PC-9 (cell line): ENCODE measurements at regions not wholly inside any gene's neighbourhood (a gene's known extent, or its start where the extent isn't known, plus 50 kb on each side); places are given as distances from the start of the nearest gene placed in this dataset.

Experiments
- BruUV-seq: library from RNA; stranded (reverse); fragments of 400-500 nt; replicated peaks from 2 replicates; lab custom pipeline; 2021; lab: Mats Ljungman, UMichigan
- CTCF ChIA-PET: fragments of 300-600 bp; sonication (Branson Sonifier 250); formaldehyde crosslinking; loops from one replicate; lab custom pipeline; 2022; ENCODE audit warnings: antibody characterized with exemption; lab: Charles Lee
- POLR2A ChIA-PET: fragments of 300-600 bp; sonication (Branson Sonifier 250); formaldehyde crosslinking; loops from one replicate; lab custom pipeline; 2022; ENCODE audit warnings: antibody characterized with exemption; ENCODE audit not compliant: unreplicated experiment; lab: Charles Lee
- DNase-seq, 2 experiments: peaks; one replicate each; pipeline versions ENCODE4 v3.0.0 to v3.0.0-alpha.2; 2015 to 2022; ENCODE audit warnings: mixed read lengths in 1 of 2
- H2AFZ ChIP-seq: fragments of 200-600 bp; sonication (generic); 2 replicates; pipeline ENCODE4 v1.8.1; 2017; ENCODE audit warnings: antibody characterized with exemption
- H3F3A ChIP-seq: fragments of 200-600 bp; sonication (generic); 2 replicates; pipeline ENCODE4 v1.8.1; 2017; ENCODE audit warnings: antibody characterized with exemption, mild to moderate bottlenecking, low read depth; ENCODE audit not compliant: insufficient read depth
- H3K27ac ChIP-seq: fragments of 200-600 bp; sonication (generic); 2 replicates; pipeline ENCODE4 v1.6.1; 2016; ENCODE audit warnings: mixed run types
- H3K27me3 ChIP-seq: fragments of 200-600 bp; sonication (generic); 2 replicates; pipeline ENCODE4 v1.6.1; 2016; ENCODE audit warnings: low read depth, mixed run types; ENCODE audit not compliant: insufficient read depth
- H3K36me3 ChIP-seq: fragments of 200-600 bp; sonication (generic); 2 replicates; pipeline ENCODE4 v1.6.1; 2016; ENCODE audit warnings: low read depth, mixed run types
- H3K4me1 ChIP-seq: fragments of 200-600 bp; sonication (generic); replicated peaks from 2 replicates; pipeline ENCODE4 v1.6.1; 2016; ENCODE audit warnings: mixed run types; ENCODE audit not compliant: insufficient read depth
- H3K4me2 ChIP-seq: fragments of 200-600 bp; sonication (generic); 2 replicates; pipeline ENCODE4 v1.6.1; 2017; ENCODE audit warnings: mixed run types
- H3K4me3 ChIP-seq: fragments of 200-600 bp; sonication (generic); 2 replicates; pipeline ENCODE4 v1.6.1; 2016; ENCODE audit warnings: mixed run types
- H3K79me2 ChIP-seq: fragments of 200-600 bp; sonication (generic); 2 replicates; pipeline ENCODE4 v1.6.1; 2017; ENCODE audit warnings: low read depth, mixed run types
- H3K9me2 ChIP-seq: fragments of 200-600 bp; sonication (generic); 2 replicates; pipeline ENCODE4 v1.8.1; 2017; ENCODE audit warnings: mild to moderate bottlenecking; ENCODE audit not compliant: insufficient read depth
- H3K9me3 ChIP-seq: fragments of 200-600 bp; sonication (generic); 2 replicates; pipeline ENCODE4 v1.8.1; 2016; ENCODE audit warnings: low read depth; ENCODE audit not compliant: insufficient read depth
- H4K20me1 ChIP-seq: fragments of 200-600 bp; sonication (generic); 2 replicates; pipeline ENCODE4 v1.8.1; 2017; ENCODE audit not compliant: insufficient read depth
- CTCF ChIP-seq: fragments of 200-600 bp; sonication (generic); conservative IDR thresholded peaks from 2 replicates; pipeline ENCODE4 v1.6.1; 2017; ENCODE audit warnings: mixed run types, antibody characterized with exemption, mild to moderate bottlenecking, moderate library complexity
- EZH2 ChIP-seq: fragments of 200-600 bp; sonication (generic); IDR thresholded peaks from 2 replicates; pipeline ENCODE4 v1.8.0; 2017; ENCODE audit warnings: antibody characterized with exemption, low read depth
- intact Hi-C: fragments of 100-400 bp; cut with micrococcal nuclease; formaldehyde crosslinking; loops from one replicate; pipeline ENCODE4 v1.10.0; 2022; ENCODE audit not compliant: unreplicated experiment

GRCh38 chr7:121480566-121481335, 84.6 kb upstream of the FAM3C start:
- ChIA-PET CTCF (no interaction called here), POLR2A (no interaction called here)
- Histone ChIP-seq H3K4me3 (no peak overlapping the region), H2AFZ (no peak overlapping the region; the same call in 1 of the 2 replicates), H3K27ac (no peak overlapping the region), H3K79me2 (no peaks in the 10 kb centered on the region), H3K36me3 (no peaks in the 10 kb centered on the region), H3K4me1 (peaks cover 12% of the 10 kb centered on the region; the same call in 1 of the 2 replicates), H4K20me1 (no peaks in the 10 kb centered on the region), H3F3A (peaks cover 4% of the 10 kb centered on the region), H3K4me2 (peak overlapping the region; percentile 11; the same call in 1 of the 2 replicates), H3K9me3 (0 out of 2 replicates have a peak, but pooled peaks cover 4% of the 10 kb centered on the region), H3K27me3 (no peaks in the 10 kb centered on the region), H3K9me2 (no peaks in the 10 kb centered on the region)
- no TSS peak for BruUV-seq
- DNase-seq = no peak
- no peak for TF ChIP-seq EZH2
- TF ChIP-seq CTCF = no peak
- intact Hi-C loops = loop anchor here (1.0 to 5.0 kb wide), 2 partner anchors 38 to 65 kb away; no protein-coding TSS in a partner anchor

- Histone ChIP-seq H3K9me2 (no peaks in the 10 kb centered on the region), H3K4me1 (peaks cover 12% of the 10 kb centered on the region; the same call in 1 of the 2 replicates), H3K36me3 (no peaks in the 10 kb centered on the region), H4K20me1 (no peaks in the 10 kb centered on the region), H3F3A (peaks cover 4% of the 10 kb centered on the region), H3K9me3 (0 out of 2 replicates have a peak, but pooled peaks cover 4% of the 10 kb centered on the region), H3K4me2 (peak overlapping the region; percentile 11; the same call in 1 of the 2 replicates), H3K27me3 (no peaks in the 10 kb centered on the region), H3K79me2 (no peaks in the 10 kb centered on the region), H2AFZ (peak overlapping the region; percentile 1; the same call in 1 of the 2 replicates), H3K4me3 (no peak overlapping the region), H3K27ac (no peak overlapping the region)
- peak; percentile 23 to 62 for DNase-seq
- no peak for TF ChIP-seq EZH2
- TF ChIP-seq CTCF = no peak
- intact Hi-C loops = loop anchor here (1.0 to 5.0 kb wide), 2 partner anchors 38 to 65 kb away; no protein-coding TSS in a partner anchor
- ChIA-PET POLR2A (no interaction called here), CTCF (no interaction called here)
- no TSS peak for BruUV-seq
These were observed 84.0 kb upstream of the FAM3C start for GRCh38 chr7:121480058-121480457.

- ChIA-PET POLR2A (no interaction called here), CTCF (no interaction called here)
- H3K4me2 ChIP-seq = no peak overlapping the region
- no peak overlapping the region for H3K4me3 ChIP-seq
- BruUV-seq = no TSS peak
- no peaks in the 10 kb centered on the region for H3K27me3 ChIP-seq
- no peak for DNase-seq
- intact Hi-C loops = no loop called here
- peaks cover 12% of the 10 kb centered on the region; the same call in 1 of the 2 replicates for H3K4me1 ChIP-seq
- TF ChIP-seq CTCF (no peak), EZH2 (no peak)
- no peaks in the 10 kb centered on the region for H4K20me1 ChIP-seq
- no peaks in the 10 kb centered on the region for H3K36me3 ChIP-seq
- H2AFZ ChIP-seq = no peak overlapping the region
- H3F3A ChIP-seq = peaks cover 4% of the 10 kb centered on the region
- 0 out of 2 replicates have a peak, but pooled peaks cover 4% of the 10 kb centered on the region for H3K9me3 ChIP-seq
- H3K27ac ChIP-seq = no peak overlapping the region
- H3K9me2 ChIP-seq = no peaks in the 10 kb centered on the region
- no peaks in the 10 kb centered on the region for H3K79me2 ChIP-seq
These were observed 83.4 kb upstream of the FAM3C start for GRCh38 chr7:121479466-121479865.
